ENCODE measurements at regions not wholly inside any gene's neighbourhood (a gene's known extent, or its start where the extent isn't known, plus 50 kb on each side); places are given as distances from the start of the nearest gene placed in this dataset.

DNA sequence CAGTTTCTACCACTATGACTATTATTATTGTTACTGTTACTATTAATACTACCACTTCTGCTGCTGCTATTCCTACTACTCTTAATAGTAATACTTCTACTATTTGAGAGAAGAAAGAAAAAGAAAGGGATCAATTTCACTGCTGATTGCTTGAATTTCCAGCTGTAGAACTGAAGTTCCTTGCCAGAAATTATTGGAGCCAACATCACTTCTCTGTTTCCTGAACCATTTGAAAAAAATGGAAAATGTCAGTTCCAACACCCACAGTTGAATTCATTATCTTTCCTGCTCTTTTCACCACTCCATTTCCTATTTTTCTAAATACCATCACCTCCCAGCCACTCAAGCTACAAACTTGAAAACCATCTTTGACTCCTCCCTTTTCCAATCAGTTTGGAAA is 54.1 kb upstream of the PIK3C2G start:
- no peak for DNase-seq (ENCODE audit: extremely low read depth in 1 of 11, low read depth in 9 of 11, low spot score in 4 of 11)

DNA sequence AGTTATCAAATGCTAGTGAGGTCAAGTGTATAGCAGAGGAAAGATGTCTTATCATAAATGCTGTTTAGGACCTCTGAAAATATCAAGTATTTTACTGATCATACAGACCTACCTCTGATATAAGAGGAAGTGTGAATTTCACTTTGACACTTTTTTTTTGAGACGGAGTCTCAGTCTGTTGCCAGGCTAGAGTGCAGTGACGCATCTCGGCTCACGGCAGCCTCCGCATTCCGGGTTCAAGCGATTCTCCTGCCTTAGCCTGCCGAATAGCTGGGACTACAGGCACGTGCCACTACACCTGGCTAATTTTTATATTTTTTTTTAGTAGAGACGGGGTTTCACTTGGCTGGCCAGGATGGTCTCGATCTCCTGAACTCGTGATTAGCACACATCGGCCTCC is 55.1 kb upstream of the PIK3C2G start:
- DNase-seq (ENCODE audit: extremely low read depth in 1 of 11, low read depth in 9 of 11, low spot score in 4 of 11), result no peak

DNA sequence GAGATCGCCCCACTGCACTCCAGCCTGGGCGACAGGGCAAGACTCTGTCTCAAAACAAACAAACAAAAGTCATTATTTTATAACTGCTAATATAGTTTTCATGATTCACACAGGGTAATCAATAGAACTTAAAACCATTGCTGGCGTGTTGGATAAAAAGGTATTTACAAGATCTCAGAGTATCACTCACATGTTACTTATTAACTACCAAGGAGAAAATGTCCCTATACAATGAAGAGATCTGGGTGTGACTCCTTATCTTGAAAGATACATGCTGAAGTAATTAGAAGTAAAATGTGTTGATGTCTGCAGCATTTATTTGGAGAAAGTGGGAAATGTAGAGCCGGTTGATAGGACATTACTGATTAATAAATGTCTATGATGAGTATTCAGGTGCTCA is 57.3 kb upstream of the PIK3C2G start:
- DNase-seq (ENCODE audit: extremely low read depth in 1 of 11, low read depth in 9 of 11, low spot score in 4 of 11), result no peak

GRCh38 chr12:18192119-18192518 is 69.2 kb upstream of the PIK3C2G start:
- DNase-seq (ENCODE audit: extremely low read depth in 1 of 11, low read depth in 9 of 11, low spot score in 4 of 11), result peak in 3 of 11 donors; percentile 4 to 13 (median 9)

GRCh38 chr12:18183141-18183540 is 78.2 kb upstream of the PIK3C2G start:
- DNase-seq (ENCODE audit: extremely low read depth in 1 of 11, low read depth in 9 of 11, low spot score in 4 of 11), result no peak

GRCh38 chr12:18171571-18171970 is 81.6 kb upstream of the RERGL start:
- DNase-seq (ENCODE audit: extremely low read depth in 1 of 11, low read depth in 9 of 11, low spot score in 4 of 11), result no peak

GRCh38 chr12:18168016-18168415 is 78.0 kb upstream of the RERGL start:
- no peak for DNase-seq (ENCODE audit: extremely low read depth in 1 of 11, low read depth in 9 of 11, low spot score in 4 of 11)

DNA sequence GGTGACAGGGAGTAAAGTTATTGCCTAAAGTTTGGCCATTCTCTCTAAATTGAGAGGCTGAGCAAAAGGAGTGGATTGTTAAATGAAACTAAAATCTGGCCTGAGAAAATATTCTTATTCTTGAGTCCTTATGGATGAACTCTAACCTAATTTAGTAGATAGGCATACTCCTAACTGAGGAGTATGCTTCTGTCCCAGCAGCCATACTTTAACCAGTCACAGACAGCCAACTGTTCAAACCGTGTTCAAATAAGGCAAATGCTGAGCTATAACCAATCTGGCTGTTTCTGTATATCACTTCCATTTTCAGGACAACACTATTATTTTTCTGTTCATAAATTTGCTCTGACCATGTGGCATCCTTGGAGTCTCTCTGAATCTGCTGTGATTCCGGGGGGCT is 75.9 kb upstream of the RERGL start:
- no peak for DNase-seq (ENCODE audit: extremely low read depth in 1 of 11, low read depth in 9 of 11, low spot score in 4 of 11)

DNA sequence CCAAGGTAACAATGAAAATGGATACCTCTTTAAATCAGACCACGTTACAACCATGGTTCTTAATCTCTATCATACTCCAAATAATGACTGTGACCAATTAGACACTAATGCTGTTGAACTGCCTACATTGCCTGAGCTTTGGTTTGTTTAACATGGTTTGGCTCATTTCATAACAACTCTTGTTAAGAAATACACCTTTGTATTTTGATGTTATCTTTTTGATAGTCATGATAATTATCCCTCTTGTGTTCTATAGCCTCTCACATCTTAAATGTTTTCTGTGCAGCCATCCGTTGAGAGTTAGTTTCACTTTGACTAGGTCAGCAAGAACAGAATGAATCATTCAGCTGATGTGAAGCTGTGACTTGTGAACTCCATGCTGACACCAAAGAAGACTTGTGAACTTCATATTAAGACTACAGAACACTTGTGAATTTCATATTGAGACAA is 75.5 kb upstream of the RERGL start:
- DNase-seq (ENCODE audit: extremely low read depth in 1 of 11, low read depth in 9 of 11, low spot score in 4 of 11), result peak in 9 of 11 donors; percentile 17 to 60 (median 36)

DNA sequence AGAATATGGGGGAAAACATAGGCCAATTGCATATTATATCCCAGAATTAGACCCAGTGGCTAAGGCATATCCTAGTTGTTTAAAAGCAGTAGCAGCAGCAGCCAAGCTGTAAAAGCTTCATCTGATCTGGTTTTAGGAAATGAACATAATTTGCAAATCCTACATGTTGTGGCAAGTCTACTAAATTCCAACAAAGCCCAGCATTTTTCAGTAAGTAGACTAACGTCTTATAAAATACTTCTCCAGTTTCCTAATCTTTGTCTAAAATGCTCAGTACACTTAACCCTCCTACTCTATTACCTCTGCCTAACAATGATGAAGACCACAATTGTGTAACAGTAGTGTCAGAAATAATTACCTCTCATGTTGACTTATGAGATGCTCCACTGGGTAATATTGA is 70.9 kb upstream of the RERGL start:
- no peak for DNase-seq (ENCODE audit: extremely low read depth in 1 of 11, low read depth in 9 of 11, low spot score in 4 of 11)

DNA sequence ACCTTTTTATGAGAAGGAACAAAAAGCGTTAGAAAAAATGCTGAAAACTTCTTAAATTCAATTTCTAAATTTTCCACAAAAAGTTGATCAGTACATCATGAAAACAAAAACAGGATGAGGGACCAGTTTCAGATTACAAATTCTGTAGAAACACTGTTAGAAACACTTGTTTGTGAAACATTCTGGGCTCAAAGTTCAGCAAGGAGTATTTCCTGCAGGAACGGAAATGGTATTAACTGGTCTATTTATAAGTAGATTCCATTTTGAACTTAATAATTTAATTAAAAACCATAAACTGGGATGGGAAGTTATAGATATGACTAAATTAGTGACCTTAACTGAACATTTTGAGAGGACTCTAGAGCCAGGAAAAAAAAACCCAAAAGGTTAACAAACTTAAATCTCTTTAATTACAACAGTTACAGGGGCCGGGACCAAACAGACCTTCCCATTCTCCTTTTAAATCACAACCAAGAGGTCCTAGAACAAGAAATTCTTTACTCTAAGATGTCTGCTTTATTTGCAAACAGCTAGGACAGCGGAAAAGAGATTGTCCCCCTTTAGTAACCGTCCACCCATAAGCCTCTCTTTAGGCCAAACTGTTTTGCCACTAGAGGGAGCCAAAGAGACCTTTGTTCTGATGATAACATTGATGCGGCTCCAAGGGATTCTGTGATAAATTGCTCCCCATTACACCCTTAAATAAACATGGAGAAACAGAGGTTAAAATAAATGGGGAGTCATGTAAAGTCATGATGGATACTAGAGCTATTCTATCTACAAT is 69.0 kb upstream of the RERGL start:
- DNase-seq (ENCODE audit: extremely low read depth in 1 of 11, low read depth in 9 of 11, low spot score in 4 of 11), result no peak

DNA sequence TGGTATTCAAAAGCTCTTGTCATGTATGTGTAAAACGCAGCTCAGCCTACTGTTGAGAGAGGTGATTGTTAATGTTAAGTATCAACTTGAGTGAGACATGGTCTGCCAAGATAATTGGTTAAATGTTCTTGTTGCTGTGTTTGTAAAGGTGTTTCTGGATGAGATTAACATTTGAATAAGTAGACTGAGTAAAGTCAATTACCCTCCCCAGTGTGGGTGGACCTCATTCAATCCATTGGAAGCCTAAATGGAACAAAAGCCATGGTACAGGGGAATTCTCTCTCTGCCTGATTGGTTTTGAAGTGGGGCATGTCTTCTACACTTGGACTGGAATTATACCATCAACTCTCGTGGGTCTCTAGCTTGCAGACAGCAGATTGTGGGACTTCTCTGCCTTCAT is 63.8 kb upstream of the RERGL start:
- no peak for DNase-seq (ENCODE audit: extremely low read depth in 1 of 11, low read depth in 9 of 11, low spot score in 4 of 11)

DNA sequence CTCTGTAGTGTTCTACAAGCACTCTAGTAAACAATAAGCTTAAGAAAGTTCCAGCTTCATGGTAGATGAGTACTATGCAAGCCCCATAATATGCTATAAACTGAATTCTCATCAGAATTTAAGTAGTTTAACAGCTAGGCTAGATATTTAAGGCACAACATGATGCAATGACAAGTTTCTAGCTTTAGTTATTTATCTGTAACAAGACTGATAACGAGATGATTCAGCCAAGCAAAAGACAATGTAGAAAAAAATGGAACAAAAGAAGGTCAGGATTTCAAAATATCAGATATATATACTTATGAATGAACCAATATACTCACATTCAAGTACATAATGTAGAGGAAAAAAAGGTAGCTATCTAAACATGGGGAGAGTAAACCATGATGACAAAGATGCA is 61.0 kb upstream of the RERGL start:
- no peak for DNase-seq (ENCODE audit: extremely low read depth in 1 of 11, low read depth in 9 of 11, low spot score in 4 of 11)

DNA sequence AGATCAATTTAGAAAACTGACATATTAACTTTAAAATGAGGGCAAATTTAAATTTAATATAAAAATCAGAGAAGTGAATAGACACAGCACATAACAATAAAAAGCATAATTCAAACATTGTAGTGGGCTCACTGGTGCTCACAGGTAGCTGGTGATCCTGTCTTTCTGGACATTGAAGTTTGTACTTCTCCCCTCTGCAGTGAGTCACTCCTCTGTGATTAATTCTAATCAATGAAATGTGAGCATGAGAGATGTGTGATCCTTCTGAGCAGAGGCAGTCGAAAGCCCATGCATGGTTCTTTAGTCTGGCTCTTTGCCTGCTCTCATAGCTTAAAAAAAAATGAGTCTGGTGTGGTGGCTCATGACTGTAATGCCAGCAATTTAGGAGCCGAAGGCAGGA is 59.0 kb upstream of the RERGL start:
- DNase-seq (ENCODE audit: extremely low read depth in 1 of 11, low read depth in 9 of 11, low spot score in 4 of 11), result no peak

DNA sequence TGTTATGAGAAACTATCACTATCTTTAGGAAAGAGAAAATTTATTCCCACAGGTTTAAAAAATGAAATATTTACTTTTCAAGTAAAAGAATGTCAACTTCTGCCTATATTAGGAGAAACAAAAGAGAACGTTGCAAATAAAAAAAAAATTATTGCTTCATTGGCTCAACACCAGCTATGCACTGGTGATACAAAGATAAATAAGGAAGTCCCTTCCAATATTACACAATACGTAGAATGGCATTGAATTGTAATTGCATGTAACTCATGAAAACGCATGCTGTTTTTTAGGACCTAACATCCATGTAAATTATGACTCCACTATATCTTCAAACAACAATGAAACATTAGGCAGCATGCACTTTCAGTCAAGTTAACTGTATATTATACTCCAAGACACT is 56.4 kb upstream of the RERGL start:
- DNase-seq (ENCODE audit: extremely low read depth in 1 of 11, low read depth in 9 of 11, low spot score in 4 of 11), result no peak

GRCh38 chr12:18145924-18146323 is 55.9 kb upstream of the RERGL start:
- no peak for DNase-seq (ENCODE audit: extremely low read depth in 1 of 11, low read depth in 9 of 11, low spot score in 4 of 11)

DNA sequence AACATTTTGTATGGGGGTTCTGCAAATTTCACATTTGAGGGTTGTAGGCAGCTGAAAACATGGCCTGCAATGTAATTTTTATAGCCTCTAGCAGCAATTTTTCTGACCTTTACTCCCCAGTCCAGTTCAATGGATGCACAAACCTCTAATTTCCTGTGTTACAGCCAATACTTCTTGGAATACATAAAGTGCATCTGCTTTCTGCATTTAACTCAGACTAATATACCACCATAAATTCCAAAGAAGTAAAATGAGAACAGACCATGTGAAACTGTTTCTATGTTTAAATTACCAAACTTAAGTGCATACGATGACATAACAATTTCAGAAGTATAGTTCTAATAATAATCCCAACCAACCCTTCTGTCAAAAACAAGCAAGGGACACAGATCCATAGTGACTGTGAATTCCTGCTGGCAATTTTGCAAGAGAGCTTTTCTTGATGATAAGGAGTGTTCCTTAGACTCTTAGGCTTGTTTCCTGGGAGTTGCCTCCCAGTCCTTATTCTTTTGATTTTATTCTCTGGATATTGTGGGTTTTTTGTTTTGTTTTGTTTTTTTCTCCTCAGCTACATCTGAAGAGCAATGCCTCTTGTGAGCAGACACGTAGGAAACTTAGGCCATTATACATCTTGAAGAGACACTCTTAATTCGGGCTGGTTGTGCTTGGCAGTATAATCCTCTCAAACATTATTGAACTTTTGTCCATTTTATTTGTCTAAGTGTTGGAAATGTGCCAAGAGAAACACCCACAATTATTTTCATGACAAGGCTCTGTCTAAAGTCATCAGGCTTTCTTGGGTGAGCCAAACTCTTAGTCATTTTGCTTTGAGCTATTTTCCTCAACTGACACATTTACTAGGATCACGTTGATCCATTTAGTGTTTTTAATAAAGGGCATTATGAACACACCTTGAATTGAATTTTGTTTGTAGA is 51.3 kb upstream of the RERGL start:
- DNase-seq (ENCODE audit: extremely low read depth in 1 of 11, low read depth in 9 of 11, low spot score in 4 of 11), result no peak

- peak in 6 of 11 donors; percentile 8 to 29 (median 20) for DNase-seq (ENCODE audit: extremely low read depth in 1 of 11, low read depth in 9 of 11, low spot score in 4 of 11)
Observed at GRCh38 chr12:18139989-18140596, 50.1 kb upstream of the RERGL start.
